Activated CD4-positive, alpha-beta T cell treated with anti-CD3 and anti-CD28 coated beads, Interleukin-2, Interleukin-6, amounts not matched to agents 100 ng/mL and 50 ng/mL, durations not matched to agents 16 hours and 8 hours (primary cell): ENCODE measurements at regions not wholly inside any gene's neighbourhood (a gene's known extent, or its start where the extent isn't known, plus 50 kb on each side); places are given as distances from the start of the nearest gene placed in this dataset.

Experiments
- DNase-seq: peaks from one replicate; pipeline ENCODE4 v3.0.0-alpha.2; 2020

GRCh38 chr5:145237843-145238242 is 597.3 kb downstream of the PRELID2 start:
- peak; percentile 49 for DNase-seq

GRCh38 chr5:145236983-145237382 is 598.2 kb downstream of the PRELID2 start:
- no peak for DNase-seq

- no peak for DNase-seq
Observed at GRCh38 chr5:145236127-145236526, 599.0 kb downstream of the PRELID2 start.

- DNase-seq: no peak
Observed at GRCh38 chr5:145233461-145233860, 601.7 kb downstream of the PRELID2 start.

GRCh38 chr5:145230781-145231180 is 604.4 kb downstream of the PRELID2 start:
- DNase-seq: no peak

GRCh38 chr5:145228564-145228963 is 606.6 kb downstream of the PRELID2 start:
- no peak for DNase-seq

GRCh38 chr5:145227881-145228280 is 607.3 kb downstream of the PRELID2 start:
- no peak for DNase-seq

- no peak for DNase-seq
Observed at GRCh38 chr5:145226726-145227125, 608.4 kb downstream of the PRELID2 start.

- no peak for DNase-seq
Observed at GRCh38 chr5:145225529-145225928, 609.6 kb downstream of the PRELID2 start.

GRCh38 chr5:145223582-145223981 is 611.6 kb downstream of the PRELID2 start:
- DNase-seq: no peak

- DNase-seq: no peak
Observed at GRCh38 chr5:145222622-145223021, 612.5 kb downstream of the PRELID2 start.

- no peak for DNase-seq
Observed at GRCh38 chr5:145221416-145221815, 613.7 kb downstream of the PRELID2 start.

GRCh38 chr5:145220481-145220880 is 614.7 kb downstream of the PRELID2 start:
- no peak for DNase-seq

- DNase-seq: no peak
Observed at GRCh38 chr5:145218982-145219381, 616.2 kb downstream of the PRELID2 start.

- DNase-seq: no peak
Observed at GRCh38 chr5:145218019-145218418, 617.1 kb downstream of the PRELID2 start.

- DNase-seq: no peak
Observed at GRCh38 chr5:145210020-145210419, 625.1 kb downstream of the PRELID2 start.

GRCh38 chr5:145205546-145205945 is 629.6 kb downstream of the PRELID2 start:
- no peak for DNase-seq

- no peak for DNase-seq
Observed at GRCh38 chr5:145204743-145205142, 630.4 kb downstream of the PRELID2 start.

- no peak for DNase-seq
Observed at GRCh38 chr5:145203193-145203592, 631.9 kb downstream of the PRELID2 start.

- no peak for DNase-seq
Observed at GRCh38 chr5:145198525-145199260, 636.4 kb downstream of the PRELID2 start.

- no peak for DNase-seq
Observed at GRCh38 chr5:145189746-145190145, 645.4 kb downstream of the PRELID2 start.

- no peak for DNase-seq
Observed at GRCh38 chr5:145180371-145180770, 654.8 kb downstream of the PRELID2 start.

GRCh38 chr5:145178641-145179523 is 656.3 kb downstream of the PRELID2 start:
- DNase-seq: no peak

GRCh38 chr5:145176041-145176440 is 659.1 kb downstream of the PRELID2 start:
- DNase-seq: no peak
